Hepatocyte (in vitro differentiated cells): ENCODE measurements at regions not wholly inside any gene's neighbourhood (a gene's known extent, or its start where the extent isn't known, plus 50 kb on each side); places are given as distances from the start of the nearest gene placed in this dataset.
"Not testable (repeated sequence)": the region's sequence is repeated elsewhere in the genome, so short reads cannot be mapped to it uniquely, and the experiment has no call there.

ENCODE experiments used
- DNase-seq: peaks from one replicate; pipeline ENCODE4 v3.0.0-alpha.2; 2016; ENCODE audit warnings: low spot score
- H2AFZ ChIP-seq: fragments of 200-600 bp; sonication (generic); 2 replicates; pipeline ENCODE4 v1.6.0; 2016; ENCODE audit warnings: antibody characterized with exemption, mild to moderate bottlenecking
- H3K27ac ChIP-seq: fragments of 200-600 bp; sonication (generic); 2 replicates; pipeline ENCODE4 v1.5.1; 2016; ENCODE audit warnings: mild to moderate bottlenecking
- H3K27me3 ChIP-seq: fragments of 200-600 bp; sonication (generic); 2 replicates; pipeline ENCODE4 v1.6.1; 2016
- H3K36me3 ChIP-seq: fragments of 200-600 bp; sonication (generic); replicated peaks from 2 replicates; pipeline ENCODE4 v1.5.1; 2016; ENCODE audit warnings: low read depth; ENCODE audit not compliant: insufficient read depth
- H3K4me1 ChIP-seq: fragments of 200-600 bp; sonication (generic); 2 replicates; pipeline ENCODE4 v1.5.1; 2016; ENCODE audit warnings: mild to moderate bottlenecking, moderate library complexity; ENCODE audit not compliant: insufficient read depth
- H3K4me2 ChIP-seq: fragments of 200-600 bp; sonication (generic); 2 replicates; pipeline ENCODE4 v1.6.0; 2016
- H3K4me3 ChIP-seq: fragments of 200-600 bp; sonication (generic); 2 replicates; pipeline ENCODE4 v1.5.1; 2016; ENCODE audit warnings: mild to moderate bottlenecking
- H3K79me2 ChIP-seq: fragments of 200-600 bp; sonication (generic); 2 replicates; pipeline ENCODE4 v1.6.0; 2017; ENCODE audit warnings: mild to moderate bottlenecking
- H3K9me2 ChIP-seq: fragments of 200-600 bp; sonication (generic); replicated peaks from 2 replicates; pipeline ENCODE4 v1.6.0; 2017; ENCODE audit warnings: mild to moderate bottlenecking; ENCODE audit not compliant: insufficient read depth
- H3K9me3 ChIP-seq: fragments of 200-600 bp; sonication (generic); 2 replicates; pipeline ENCODE4 v1.5.1; 2016; ENCODE audit warnings: low read depth, mild to moderate bottlenecking
- H4K20me1 ChIP-seq: fragments of 200-600 bp; sonication (generic); 2 replicates; pipeline ENCODE4 v1.6.0; 2016; ENCODE audit warnings: mild to moderate bottlenecking; ENCODE audit not compliant: insufficient read depth, poor library complexity, severe bottlenecking
- CTCF ChIP-seq: fragments of 200-600 bp; sonication (generic); IDR thresholded peaks from 2 replicates; pipeline ENCODE4 v1.5.1; 2016; ENCODE audit warnings: antibody characterized with exemption, mild to moderate bottlenecking; ENCODE audit not compliant: poor library complexity
- EZH2 ChIP-seq: fragments of 200-600 bp; sonication (generic); IDR thresholded peaks from 2 replicates; pipeline ENCODE4 v1.6.1; 2016; ENCODE audit warnings: antibody characterized with exemption, mild to moderate bottlenecking, borderline replicate concordance
- EZH2phosphoT487 ChIP-seq: fragments of 200-600 bp; sonication (generic); IDR thresholded peaks from one replicate; pipeline ENCODE4 v1.6.1; 2018; ENCODE audit warnings: antibody characterized with exemption, mild to moderate bottlenecking, low read depth, moderate library complexity; ENCODE audit not compliant: unreplicated experiment, severe bottlenecking
- WGBS: methylation state at CpG from one replicate; pipeline ENCODE4 v1.1.6; 2016; ENCODE audit warnings: low lambda C conversion rate; ENCODE audit errors: missing lambda C conversion rate; 5-methylcytosine and 5-hydroxymethylcytosine counted together

DNA sequence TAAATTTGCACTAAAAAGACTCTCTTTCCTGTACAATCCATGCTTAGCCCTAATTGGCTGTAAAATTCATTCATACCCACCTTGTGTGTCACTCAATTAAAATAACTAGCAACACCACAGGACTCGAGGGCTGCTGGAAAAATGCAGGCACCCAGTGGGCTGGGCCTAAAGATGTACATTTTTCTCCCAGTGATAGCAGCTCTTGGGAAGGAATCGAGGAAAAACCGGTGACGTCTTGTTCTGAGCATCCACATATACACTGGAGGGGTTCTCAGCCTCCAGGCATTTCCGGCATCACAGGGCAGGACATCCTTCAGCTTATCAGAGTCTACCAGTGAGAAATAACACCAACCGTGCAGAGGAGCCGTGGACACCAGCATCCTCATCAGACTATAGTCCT lies 85.8 kb upstream of the PITRM1 start:
- H3K27me3 ChIP-seq = no peaks in the 10 kb centered on the region
- WGBS = 93% methylated on average over 7 of the region's 7 CpGs
- no peaks in the 10 kb centered on the region for H3K79me2 ChIP-seq
- TF ChIP-seq EZH2phosphoT487 = no peak
- TF ChIP-seq EZH2 = no peak
- no peak for TF ChIP-seq CTCF
- no peaks in the 10 kb centered on the region for H3K9me3 ChIP-seq
- H3K27ac ChIP-seq = no peak overlapping the region
- no peak overlapping the region for H3K4me3 ChIP-seq
- no peak for DNase-seq
- H4K20me1 ChIP-seq = no peaks in the 10 kb centered on the region
- H2AFZ ChIP-seq = no peak overlapping the region
- no peaks in the 10 kb centered on the region for H3K9me2 ChIP-seq
- H3K4me2 ChIP-seq = no peak overlapping the region
- H3K36me3 ChIP-seq = no peaks in the 10 kb centered on the region
- no peaks in the 10 kb centered on the region for H3K4me1 ChIP-seq

- no peak overlapping the region for H2AFZ ChIP-seq
- TF ChIP-seq EZH2phosphoT487 (no peak), EZH2 (no peak), CTCF (no peak)
- DNase-seq = no peak
- 93% methylated on average over 4 of the region's 4 CpGs for WGBS
- no peaks in the 10 kb centered on the region for H3K27me3 ChIP-seq
- H4K20me1 ChIP-seq = no peaks in the 10 kb centered on the region
- no peak overlapping the region for H3K27ac ChIP-seq
- H3K4me1 ChIP-seq = no peaks in the 10 kb centered on the region
- H3K9me2 ChIP-seq = no peaks in the 10 kb centered on the region
- no peaks in the 10 kb centered on the region for H3K36me3 ChIP-seq
- H3K79me2 ChIP-seq = no peaks in the 10 kb centered on the region
- H3K4me2 ChIP-seq = no peak overlapping the region
- H3K9me3 ChIP-seq = no peaks in the 10 kb centered on the region
- no peak overlapping the region for H3K4me3 ChIP-seq
These were observed 83.0 kb upstream of the PITRM1 start for GRCh38 chr10:3255616-3256015.

DNA sequence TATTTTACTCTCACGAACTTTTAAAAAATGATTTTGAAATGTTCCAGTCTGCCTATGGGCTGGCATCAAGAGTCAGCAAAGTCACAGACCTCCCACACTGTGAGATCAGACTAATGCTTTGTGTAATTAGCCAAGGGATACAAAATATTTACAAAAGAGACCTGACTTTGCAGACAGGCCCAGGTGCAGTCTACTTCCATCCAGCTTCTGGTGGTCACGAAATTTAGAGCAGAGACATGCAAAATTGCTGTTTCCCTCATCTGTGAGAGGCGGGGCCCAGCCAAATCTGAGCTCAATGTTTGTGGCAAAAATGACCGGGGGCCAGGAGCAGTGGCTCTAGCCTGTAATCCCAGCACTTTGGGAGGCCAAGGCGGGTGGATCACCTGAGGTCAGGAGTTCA lies 82.5 kb upstream of the PITRM1 start:
- no peak overlapping the region for H3K4me2 ChIP-seq
- H3K79me2 ChIP-seq = no peaks in the 10 kb centered on the region
- H3K36me3 ChIP-seq = no peaks in the 10 kb centered on the region
- no peaks in the 10 kb centered on the region for H4K20me1 ChIP-seq
- no peak overlapping the region for H3K4me3 ChIP-seq
- no peaks in the 10 kb centered on the region for H3K27me3 ChIP-seq
- 44% methylated on average over 5 of the region's 5 CpGs for WGBS
- H3K4me1 ChIP-seq = no peaks in the 10 kb centered on the region
- H3K27ac ChIP-seq = no peak overlapping the region
- H3K9me3 ChIP-seq = no peaks in the 10 kb centered on the region
- H2AFZ ChIP-seq = no peak overlapping the region
- TF ChIP-seq EZH2phosphoT487 = no peak
- no peak for TF ChIP-seq EZH2
- no peak for TF ChIP-seq CTCF
- no peak for DNase-seq
- no peaks in the 10 kb centered on the region for H3K9me2 ChIP-seq

GRCh38 chr10:3253974-3254373 lies 81.4 kb upstream of the PITRM1 start:
- not testable (repeated sequence) for H3K4me3 ChIP-seq, H3K79me2 ChIP-seq, H3K36me3 ChIP-seq, H4K20me1 ChIP-seq, DNase-seq, H2AFZ ChIP-seq, H3K4me2 ChIP-seq, H3K27me3 ChIP-seq, H3K9me3 ChIP-seq, H3K9me2 ChIP-seq, H3K27ac ChIP-seq, H3K4me1 ChIP-seq
- WGBS = no CpG with 5 or more reads among the region's 3 CpGs
